B cell (primary cell): ENCODE measurements at regions not wholly inside any gene's neighbourhood (a gene's known extent, or its start where the extent isn't known, plus 50 kb on each side); places are given as distances from the start of the nearest gene placed in this dataset.

Source experiments
- CTCF ChIP-seq: fragments of 200-600 bp; IDR thresholded peaks from one replicate; pipeline ENCODE4 v1.8.0; 2022; ENCODE audit warnings: antibody characterized with exemption, mild to moderate bottlenecking
- EZH2 ChIP-seq: IDR thresholded peaks from 2 replicates; pipeline ENCODE4 v1.6.1; 2012; ENCODE audit warnings: borderline replicate concordance, low read depth, mild to moderate bottlenecking, moderate library complexity, low read length; ENCODE audit not compliant: insufficient read depth, poor library complexity, severe bottlenecking

GRCh38 chr20:39266989-39267388 lies 304.8 kb downstream of the DHX35 start:
- TF ChIP-seq CTCF, result no peak
- TF ChIP-seq EZH2, result no peak
